ENCODE measurements at regions not wholly inside any gene's neighbourhood (a gene's known extent, or its start where the extent isn't known, plus 50 kb on each side); places are given as distances from the start of the nearest gene placed in this dataset.
A peak's percentile ranks its signal among the peaks of the same experiment; 100 is the strongest.

DNA sequence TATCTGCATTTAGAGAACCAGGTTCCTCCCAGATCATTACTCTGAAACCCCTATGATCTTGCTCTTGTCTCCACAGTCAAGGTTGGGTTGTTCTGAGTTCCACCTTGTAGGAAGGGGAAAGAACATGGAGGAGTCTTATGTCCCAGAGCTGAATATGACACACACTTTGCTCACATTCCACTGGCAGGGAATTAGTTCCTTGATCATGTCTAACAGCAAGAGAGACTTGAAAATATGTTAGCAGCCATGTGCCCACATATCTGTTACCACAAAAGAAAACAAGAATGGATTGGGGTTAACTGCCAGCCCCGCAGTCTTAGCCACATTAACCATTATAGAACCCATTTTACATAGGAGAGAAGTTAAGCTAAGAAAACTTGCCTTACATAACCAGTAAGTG lies 71.1 kb upstream of the MDM1 start:
- H3K27ac ChIP-seq, result no peak overlapping the region
- no peaks in the 10 kb centered on the region for H3K36me3 ChIP-seq (replicated peaks in 1 of 2)
- H3K4me3 ChIP-seq, result no peak overlapping the region
- intact Hi-C loops (cut with DNase I), result no loop called here
- 82 to 100% (median 91%) methylated on average over 1 of the region's 1 CpG for WGBS, 4 donors
- no peaks in the 10 kb centered on the region for H3K27me3 ChIP-seq
- peaks cover 14 to 20% of the 10 kb centered on the region in 2 donors for H3K4me1 ChIP-seq (replicated peaks in 1 of 2)
- TF ChIP-seq POLR2A (IDR thresholded peaks at IDR 0.05), result no peak
- TF ChIP-seq, protein P1, sequence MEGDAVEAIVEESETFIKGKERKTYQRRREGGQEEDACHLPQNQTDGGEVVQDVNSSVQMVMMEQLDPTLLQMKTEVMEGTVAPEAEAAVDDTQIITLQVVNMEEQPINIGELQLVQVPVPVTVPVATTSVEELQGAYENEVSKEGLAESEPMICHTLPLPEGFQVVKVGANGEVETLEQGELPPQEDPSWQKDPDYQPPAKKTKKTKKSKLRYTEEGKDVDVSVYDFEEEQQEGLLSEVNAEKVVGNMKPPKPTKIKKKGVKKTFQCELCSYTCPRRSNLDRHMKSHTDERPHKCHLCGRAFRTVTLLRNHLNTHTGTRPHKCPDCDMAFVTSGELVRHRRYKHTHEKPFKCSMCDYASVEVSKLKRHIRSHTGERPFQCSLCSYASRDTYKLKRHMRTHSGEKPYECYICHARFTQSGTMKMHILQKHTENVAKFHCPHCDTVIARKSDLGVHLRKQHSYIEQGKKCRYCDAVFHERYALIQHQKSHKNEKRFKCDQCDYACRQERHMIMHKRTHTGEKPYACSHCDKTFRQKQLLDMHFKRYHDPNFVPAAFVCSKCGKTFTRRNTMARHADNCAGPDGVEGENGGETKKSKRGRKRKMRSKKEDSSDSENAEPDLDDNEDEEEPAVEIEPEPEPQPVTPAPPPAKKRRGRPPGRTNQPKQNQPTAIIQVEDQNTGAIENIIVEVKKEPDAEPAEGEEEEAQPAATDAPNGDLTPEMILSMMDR (IDR thresholded peaks at IDR 0.05), result no peak
- no peaks in the 10 kb centered on the region for H3K9me3 ChIP-seq (replicated peaks in 1 of 3)
- no peak for DNase-seq

- Histone ChIP-seq H3K27me3 (no peaks in the 10 kb centered on the region), H3K27ac (no peak overlapping the region), H3K9me3 (replicated peaks in 1 of 3) (no peaks in the 10 kb centered on the region), H3K4me3 (no peak overlapping the region), H3K4me1 (replicated peaks in 1 of 2) (peaks cover 14 to 20% of the 10 kb centered on the region in 2 donors), H3K36me3 (replicated peaks in 1 of 2) (no peaks in the 10 kb centered on the region)
- TF ChIP-seq, protein P1 (IDR thresholded peaks at IDR 0.05), result no peak
- TF ChIP-seq POLR2A (IDR thresholded peaks at IDR 0.05), result no peak
- intact Hi-C loops (cut with DNase I), result no loop called here
- DNase-seq, result no peak
Observed at GRCh38 chr12:68403711-68404110, 71.5 kb upstream of the MDM1 start.

DNA sequence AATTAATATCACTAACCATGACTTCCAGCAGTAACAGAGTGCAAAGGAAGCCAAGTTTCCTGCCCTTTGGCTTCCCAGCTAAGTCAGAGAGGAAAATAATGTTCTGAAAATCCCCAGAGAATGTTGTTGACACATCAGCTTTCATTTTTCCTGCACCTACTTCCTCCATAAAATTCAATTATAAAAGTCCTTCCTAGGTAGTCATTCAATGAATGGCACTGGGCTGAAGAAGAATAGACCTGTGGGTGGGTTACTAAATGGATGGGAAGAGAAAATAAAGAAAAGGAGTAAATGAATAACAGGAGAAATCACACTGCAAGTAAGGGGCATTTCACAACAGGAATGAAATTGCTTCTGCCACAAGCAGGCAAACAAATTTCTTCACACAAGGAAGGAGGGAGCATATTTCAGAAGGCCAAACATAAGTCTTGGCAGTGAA lies 73.2 kb upstream of the MDM1 start:
- peak in 1 of 7 donors; percentile 10 for DNase-seq
- H3K36me3 ChIP-seq (replicated peaks in 1 of 2), result no peaks in the 10 kb centered on the region
- peak overlapping the region in 4 of 5 donors; percentile 54 to 89 (median 58) for H3K27ac ChIP-seq
- no peak for TF ChIP-seq POLR2A (IDR thresholded peaks at IDR 0.05)
- TF ChIP-seq, protein P1 (IDR thresholded peaks at IDR 0.05), result no peak
- peaks cover 14 to 20% of the 10 kb centered on the region in 2 donors for H3K4me1 ChIP-seq (replicated peaks in 1 of 2)
- H3K4me3 ChIP-seq, result peak overlapping the region in 1 of 4 donors; percentile 18
- intact Hi-C loops (cut with DNase I), result no loop called here
- no peaks in the 10 kb centered on the region for H3K9me3 ChIP-seq (replicated peaks in 1 of 3)
- H3K27me3 ChIP-seq, result no peaks in the 10 kb centered on the region

DNA sequence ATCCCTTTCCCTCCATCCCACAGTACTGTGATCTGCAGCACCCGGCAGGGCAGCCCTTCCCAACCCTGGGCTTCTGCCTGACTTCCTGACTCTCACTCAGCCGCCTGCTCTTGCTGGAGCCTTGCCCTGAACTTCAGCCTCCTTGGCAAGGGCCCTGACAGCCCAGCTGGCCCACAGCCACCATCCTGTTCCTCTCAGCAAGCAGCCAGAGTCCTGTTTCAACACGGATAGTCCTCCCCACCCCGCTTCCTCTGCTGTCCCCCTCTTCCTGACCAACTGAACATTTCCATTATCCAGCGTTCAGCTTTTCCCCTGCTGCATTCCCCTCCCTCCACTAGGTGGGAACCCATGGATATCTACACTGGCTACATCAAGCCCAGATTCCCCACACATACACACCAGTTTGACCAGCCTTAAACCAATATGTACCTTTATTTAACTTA lies 74.0 kb upstream of the MDM1 start:
- 5 to 8% (median 6%) methylated on average over 5 of the region's 5 CpGs for WGBS, 4 donors
- TF ChIP-seq, protein P1 (IDR thresholded peaks at IDR 0.05), result peak; percentile 13 to 58 (median 44)
- no peak for TF ChIP-seq POLR2A (IDR thresholded peaks at IDR 0.05)
- H3K27ac ChIP-seq, result peak overlapping the region in 4 of 5 donors; percentile 54 to 89 (median 58)
- peak overlapping the region in 1 of 4 donors; percentile 18 for H3K4me3 ChIP-seq
- H3K27me3 ChIP-seq, result no peaks in the 10 kb centered on the region
- H3K4me1 ChIP-seq (replicated peaks in 1 of 2), result peaks cover 14 to 20% of the 10 kb centered on the region in 2 donors
- intact Hi-C loops (cut with DNase I), result no loop called here
- no peaks in the 10 kb centered on the region for H3K9me3 ChIP-seq (replicated peaks in 1 of 3)
- DNase-seq, result peak; percentile 89 to 97 (median 95)
- no peaks in the 10 kb centered on the region for H3K36me3 ChIP-seq (replicated peaks in 1 of 2)

Data from adrenal gland (tissue), 9 donors.